ENCODE measurements at regions not wholly inside any gene's neighbourhood (a gene's known extent, or its start where the extent isn't known, plus 50 kb on each side); places are given as distances from the start of the nearest gene placed in this dataset.
A peak's percentile ranks its signal among the peaks of the same experiment; 100 is the strongest.

DNA sequence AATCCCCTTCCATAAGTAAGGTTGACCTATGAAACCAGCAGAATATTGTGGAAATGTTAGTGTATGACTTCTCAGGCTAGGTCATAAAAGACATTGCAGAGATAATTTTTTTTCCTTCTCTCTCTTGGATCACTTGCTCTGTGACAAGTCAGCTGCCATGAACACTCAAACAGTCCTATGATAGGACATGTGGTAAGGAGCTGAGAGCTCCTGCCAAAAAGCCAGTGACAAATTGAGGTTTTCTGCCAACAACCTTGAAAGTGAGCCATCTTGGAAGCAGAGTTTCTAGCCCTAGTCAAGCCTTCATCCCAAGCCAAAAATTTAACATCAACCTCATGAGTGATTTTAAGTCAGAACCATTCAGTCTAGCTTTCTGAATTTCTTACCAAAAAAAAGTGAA, 270.9 kb upstream of the NBEA start:
- H3K4me3 ChIP-seq (ENCODE audit: low read depth, low read length): no peak overlapping the region
- DNase-seq (ENCODE audit: low read depth): no peak
- TF ChIP-seq, protein P1, sequence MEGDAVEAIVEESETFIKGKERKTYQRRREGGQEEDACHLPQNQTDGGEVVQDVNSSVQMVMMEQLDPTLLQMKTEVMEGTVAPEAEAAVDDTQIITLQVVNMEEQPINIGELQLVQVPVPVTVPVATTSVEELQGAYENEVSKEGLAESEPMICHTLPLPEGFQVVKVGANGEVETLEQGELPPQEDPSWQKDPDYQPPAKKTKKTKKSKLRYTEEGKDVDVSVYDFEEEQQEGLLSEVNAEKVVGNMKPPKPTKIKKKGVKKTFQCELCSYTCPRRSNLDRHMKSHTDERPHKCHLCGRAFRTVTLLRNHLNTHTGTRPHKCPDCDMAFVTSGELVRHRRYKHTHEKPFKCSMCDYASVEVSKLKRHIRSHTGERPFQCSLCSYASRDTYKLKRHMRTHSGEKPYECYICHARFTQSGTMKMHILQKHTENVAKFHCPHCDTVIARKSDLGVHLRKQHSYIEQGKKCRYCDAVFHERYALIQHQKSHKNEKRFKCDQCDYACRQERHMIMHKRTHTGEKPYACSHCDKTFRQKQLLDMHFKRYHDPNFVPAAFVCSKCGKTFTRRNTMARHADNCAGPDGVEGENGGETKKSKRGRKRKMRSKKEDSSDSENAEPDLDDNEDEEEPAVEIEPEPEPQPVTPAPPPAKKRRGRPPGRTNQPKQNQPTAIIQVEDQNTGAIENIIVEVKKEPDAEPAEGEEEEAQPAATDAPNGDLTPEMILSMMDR (IDR thresholded peaks at IDR 0.05; ENCODE audit: insufficient read depth, low read length): no peak

GRCh38 chr13:34672631-34673030, 269.4 kb upstream of the NBEA start:
- TF ChIP-seq, protein P1 (IDR thresholded peaks at IDR 0.05; ENCODE audit: insufficient read depth, low read length): no peak
- no peak overlapping the region for H3K4me3 ChIP-seq (ENCODE audit: low read depth, low read length)
- DNase-seq (ENCODE audit: low read depth): no peak

- DNase-seq (ENCODE audit: low read depth): no peak
- H3K4me3 ChIP-seq (ENCODE audit: low read depth, low read length): no peak overlapping the region
- TF ChIP-seq, protein P1 (IDR thresholded peaks at IDR 0.05; ENCODE audit: insufficient read depth, low read length): no peak
These were observed 266.4 kb upstream of the NBEA start for GRCh38 chr13:34675626-34676025.

DNA sequence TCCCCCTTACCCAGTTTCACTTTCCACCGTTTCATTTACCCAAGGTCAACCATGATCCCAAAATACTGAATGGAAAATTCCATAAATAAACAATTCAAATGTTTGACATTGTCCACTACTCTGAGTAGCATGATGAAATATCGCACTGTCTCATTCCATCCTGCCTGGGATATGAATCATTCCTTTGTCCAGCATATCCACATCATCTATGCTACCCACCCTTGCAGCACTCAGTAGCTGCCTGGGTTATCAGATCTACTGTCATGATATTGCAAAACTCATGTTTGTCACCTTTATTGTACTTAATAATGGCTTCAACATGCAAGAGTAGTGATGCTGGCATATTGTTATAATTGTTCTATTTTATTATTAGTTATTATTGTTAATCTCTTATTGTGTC, 263.9 kb upstream of the NBEA start:
- peak; percentile 2 for DNase-seq (ENCODE audit: low read depth)
- TF ChIP-seq, protein P1 (IDR thresholded peaks at IDR 0.05; ENCODE audit: insufficient read depth, low read length): no peak

GRCh38 chr13:34681405-34681955, 260.6 kb upstream of the NBEA start:
- no peak for DNase-seq (ENCODE audit: low read depth)
- TF ChIP-seq, protein P1 (IDR thresholded peaks at IDR 0.05; ENCODE audit: insufficient read depth, low read length): no peak
- H3K4me3 ChIP-seq (ENCODE audit: low read depth, low read length): no peak overlapping the region

More for the DNA sequence above, 263.9 kb upstream of the NBEA start:
- no peak overlapping the region for H3K4me3 ChIP-seq (ENCODE audit: low read depth, low read length)

DNA sequence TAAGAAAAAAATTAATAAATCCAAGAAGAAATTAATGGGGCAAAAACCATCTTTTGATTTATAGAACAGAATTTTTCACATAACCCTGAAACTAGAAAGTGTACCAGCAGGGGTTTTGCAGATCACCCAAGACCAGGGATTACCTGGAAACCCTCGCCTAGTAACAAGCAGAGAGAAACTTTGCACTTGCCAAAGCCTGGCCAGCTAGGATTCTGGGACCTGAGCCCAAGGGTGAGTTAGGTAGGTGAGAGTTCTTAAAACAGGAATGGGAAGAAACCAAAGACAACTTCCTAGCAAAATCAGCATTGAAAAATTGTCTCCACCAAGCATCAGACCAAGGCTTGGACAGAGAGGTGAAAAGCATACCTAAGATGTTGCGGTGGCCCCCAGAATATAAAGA, 247.0 kb upstream of the NBEA start:
- TF ChIP-seq, protein P1 (IDR thresholded peaks at IDR 0.05; ENCODE audit: insufficient read depth, low read length): no peak
- no peak for DNase-seq (ENCODE audit: low read depth)
- no peak overlapping the region for H3K4me3 ChIP-seq (ENCODE audit: low read depth, low read length)

- no peak overlapping the region for H3K4me3 ChIP-seq (ENCODE audit: low read depth, low read length)
- DNase-seq (ENCODE audit: low read depth): no peak
- TF ChIP-seq, protein P1 (IDR thresholded peaks at IDR 0.05; ENCODE audit: insufficient read depth, low read length): no peak
These were observed 245.8 kb upstream of the NBEA start for GRCh38 chr13:34696296-34696695.
